Skeletal muscle satellite cell (primary cell): ENCODE measurements at regions not wholly inside any gene's neighbourhood (a gene's known extent, or its start where the extent isn't known, plus 50 kb on each side); places are given as distances from the start of the nearest gene placed in this dataset.
A peak's percentile ranks its signal among the peaks of the same experiment; 100 is the strongest.

Source experiments
- H3K27me3 ChIP-seq: 2 replicates; pipeline ENCODE4 v1.7.0; 2013; ENCODE audit warnings: low read length; ENCODE audit not compliant: control insufficient read depth, insufficient read depth
- H3K36me3 ChIP-seq: 2 replicates; pipeline ENCODE4 v1.7.0; 2013; ENCODE audit warnings: mild to moderate bottlenecking, control low read depth, low read length; ENCODE audit not compliant: insufficient read depth
- H3K4me1 ChIP-seq: 2 replicates; pipeline ENCODE4 v1.7.0; 2013; ENCODE audit warnings: low read length; ENCODE audit not compliant: control insufficient read depth, insufficient read depth
- H3K4me2 ChIP-seq: 2 replicates; pipeline ENCODE4 v1.7.0; 2013; ENCODE audit warnings: mild to moderate bottlenecking, low read length
- H3K4me3 ChIP-seq: 2 replicates; pipeline ENCODE4 v1.7.0; 2013; ENCODE audit warnings: low read length
- H3K9ac ChIP-seq: 2 replicates; pipeline ENCODE4 v1.7.0; 2013; ENCODE audit warnings: mild to moderate bottlenecking, low read depth, low read length, moderate library complexity
- H3K9me3 ChIP-seq: replicated peaks from 2 replicates; pipeline ENCODE4 v1.7.0; 2013; ENCODE audit warnings: mild to moderate bottlenecking, control low read depth, low read length

DNA sequence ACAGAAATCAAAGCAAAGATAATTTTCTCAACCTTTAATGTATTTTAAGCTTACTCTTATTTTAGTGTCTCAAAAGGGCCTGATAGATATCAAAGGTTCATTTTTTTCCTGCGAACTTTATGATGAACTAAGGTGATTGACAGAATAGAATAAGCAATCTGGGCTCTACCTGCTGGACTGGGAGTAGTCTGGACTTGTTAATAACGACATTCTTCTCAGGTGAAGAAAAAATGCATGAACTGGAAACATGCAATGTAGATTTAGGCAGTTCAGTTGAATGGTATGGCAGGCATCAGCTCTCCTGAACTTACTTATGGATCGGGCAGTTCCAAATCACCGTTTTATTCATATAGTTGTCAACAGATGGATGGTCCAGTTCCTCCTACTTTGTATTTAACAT, 189.7 kb upstream of the ZBTB20 start:
- Histone ChIP-seq H3K4me2 (no peak overlapping the region), H3K27me3 (no peaks in the 10 kb centered on the region), H3K4me1 (peaks cover 8% of the 10 kb centered on the region), H3K4me3 (no peak overlapping the region), H3K9ac (no peak overlapping the region), H3K36me3 (no peaks in the 10 kb centered on the region), H3K9me3 (no peaks in the 10 kb centered on the region)

DNA sequence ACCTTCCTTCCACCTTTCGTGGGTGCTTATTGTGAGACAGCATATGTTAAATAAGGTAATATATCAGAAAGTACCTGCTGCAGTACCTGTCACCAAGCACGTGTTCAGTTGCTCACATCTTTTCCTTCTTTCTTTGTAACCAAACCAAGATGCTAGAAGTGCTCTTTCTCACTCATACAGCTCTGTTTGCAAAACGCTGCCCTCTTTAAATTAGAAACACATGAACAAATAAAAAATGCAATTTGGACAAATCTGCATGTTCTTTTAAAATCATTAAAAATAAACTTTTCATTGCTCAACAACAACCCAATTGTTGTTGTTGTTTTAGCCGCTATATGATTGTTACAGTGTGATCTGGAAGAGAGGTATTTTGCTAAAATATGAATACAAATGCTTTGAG, 193.5 kb upstream of the ZBTB20 start:
- Histone ChIP-seq H3K9ac (no peak overlapping the region), H3K27me3 (no peaks in the 10 kb centered on the region), H3K4me1 (peaks cover 8% of the 10 kb centered on the region)

DNA sequence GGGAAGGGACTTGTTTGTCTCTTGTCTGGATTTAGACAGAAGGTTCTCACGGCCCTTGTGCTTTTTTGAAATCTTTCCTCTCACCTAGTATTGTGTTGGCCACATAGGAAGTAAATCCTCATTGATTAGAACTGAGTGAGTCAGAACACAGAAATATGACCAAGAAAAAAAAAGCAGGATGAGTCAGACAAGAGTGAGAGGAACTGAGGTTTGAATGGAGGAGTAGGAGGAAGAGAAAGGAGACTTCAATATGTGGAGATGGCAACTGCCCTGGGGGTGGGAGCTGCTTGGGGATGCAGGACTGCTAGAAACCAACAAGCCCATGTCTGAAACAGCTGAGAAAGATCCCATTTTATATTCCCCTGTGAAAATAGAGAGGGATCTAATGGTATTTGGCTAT, 194.1 kb upstream of the ZBTB20 start:
- H3K4me1 ChIP-seq = peaks cover 8% of the 10 kb centered on the region
- H3K9ac ChIP-seq = no peak overlapping the region
- no peaks in the 10 kb centered on the region for H3K27me3 ChIP-seq
- H3K36me3 ChIP-seq = no peaks in the 10 kb centered on the region
- H3K9me3 ChIP-seq = no peaks in the 10 kb centered on the region
- no peak overlapping the region for H3K4me3 ChIP-seq
- peak overlapping the region; percentile 25 for H3K4me2 ChIP-seq

More for the DNA sequence above, 193.5 kb upstream of the ZBTB20 start:
- no peaks in the 10 kb centered on the region for H3K9me3 ChIP-seq
- H3K4me2 ChIP-seq = no peak overlapping the region
- H3K4me3 ChIP-seq = no peak overlapping the region
- no peaks in the 10 kb centered on the region for H3K36me3 ChIP-seq

DNA sequence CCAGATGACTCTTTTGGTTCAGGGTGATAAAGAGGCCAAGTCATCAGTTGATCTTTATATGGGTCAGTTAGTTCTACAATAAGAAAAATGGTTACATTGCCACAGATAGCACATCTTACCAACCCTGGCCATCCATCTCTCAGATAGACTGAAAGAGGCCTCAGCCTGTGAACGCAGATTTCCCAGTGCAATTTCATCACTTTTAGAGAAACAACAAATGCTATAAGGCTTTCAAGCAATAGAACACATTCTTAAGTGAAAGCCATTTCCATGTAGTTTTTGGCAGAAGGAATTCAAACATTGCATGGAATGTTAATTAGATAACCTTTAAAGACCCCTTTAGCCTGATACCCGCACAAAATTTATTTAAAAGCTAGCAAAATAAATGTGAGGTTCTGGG, 200.6 kb upstream of the ZBTB20 start:
- Histone ChIP-seq H3K9me3 (no peaks in the 10 kb centered on the region), H3K27me3 (no peaks in the 10 kb centered on the region), H3K9ac (no peak overlapping the region), H3K36me3 (no peaks in the 10 kb centered on the region), H3K4me2 (no peak overlapping the region), H3K4me1 (peaks cover 6% of the 10 kb centered on the region), H3K4me3 (no peak overlapping the region)

DNA sequence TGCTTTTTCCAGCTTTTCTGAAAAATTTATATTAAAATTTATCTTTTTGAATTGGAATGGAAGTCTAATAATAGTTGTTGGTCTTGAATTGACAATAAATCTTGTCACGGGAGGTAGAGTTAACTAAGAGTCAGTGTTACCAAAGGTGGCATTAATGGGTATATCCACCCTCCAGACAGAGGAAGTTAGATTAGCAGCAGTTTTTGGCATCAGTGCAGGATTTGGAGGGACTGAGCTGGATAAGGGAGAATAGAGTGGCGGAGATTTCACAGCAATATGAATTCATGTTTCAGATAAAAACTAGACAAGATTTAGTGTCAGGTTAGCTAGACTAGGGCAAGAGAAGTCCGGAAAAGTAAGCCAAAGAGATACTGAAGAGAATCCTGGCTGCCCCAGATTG, 201.3 kb upstream of the ZBTB20 start:
- Histone ChIP-seq H3K36me3 (no peaks in the 10 kb centered on the region), H3K27me3 (no peaks in the 10 kb centered on the region), H3K4me2 (no peak overlapping the region), H3K4me3 (no peak overlapping the region), H3K9ac (no peak overlapping the region), H3K4me1 (peaks cover 6% of the 10 kb centered on the region), H3K9me3 (no peaks in the 10 kb centered on the region)

DNA sequence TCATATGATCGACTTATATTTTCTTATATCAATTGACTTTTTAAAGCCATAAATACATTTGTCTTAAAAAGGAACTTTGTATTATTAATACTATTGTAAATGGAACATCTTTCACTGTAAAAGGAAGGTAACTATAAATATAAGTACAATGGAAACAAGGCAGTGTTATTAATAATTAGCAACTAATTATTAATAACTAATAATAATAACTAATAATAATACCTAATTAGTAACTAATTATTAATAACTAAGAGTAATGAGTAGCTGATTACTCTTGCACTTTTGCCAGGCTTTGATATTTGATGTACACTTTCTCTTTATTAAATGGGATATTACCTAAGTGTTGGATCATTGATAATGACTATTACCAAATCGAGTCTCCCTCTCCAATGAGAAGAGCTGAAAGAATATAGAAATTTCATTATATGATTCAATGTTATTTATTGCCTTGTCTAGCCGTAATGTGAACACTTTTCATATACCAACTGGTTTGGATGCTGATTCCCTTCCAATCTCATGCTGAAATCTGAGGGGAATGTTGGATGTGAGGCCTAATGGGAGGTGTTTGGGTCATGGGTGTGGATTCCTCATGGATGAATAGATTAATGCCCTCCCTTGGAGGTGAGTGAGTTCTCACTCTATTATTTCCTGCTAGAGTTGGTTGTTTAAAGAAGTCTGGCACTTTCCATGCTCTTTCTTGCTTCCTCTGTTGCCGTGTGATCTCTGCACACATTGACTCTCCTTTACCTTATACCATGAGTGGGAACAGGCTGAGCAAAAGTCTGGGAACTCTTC, 202.1 kb upstream of the ZBTB20 start:
- H3K4me3 ChIP-seq = no peak overlapping the region
- H3K27me3 ChIP-seq = no peaks in the 10 kb centered on the region
- no peak overlapping the region for H3K4me2 ChIP-seq
- peaks cover 6% of the 10 kb centered on the region for H3K4me1 ChIP-seq
- H3K9me3 ChIP-seq = no peaks in the 10 kb centered on the region
- H3K9ac ChIP-seq = no peak overlapping the region
- no peaks in the 10 kb centered on the region for H3K36me3 ChIP-seq

DNA sequence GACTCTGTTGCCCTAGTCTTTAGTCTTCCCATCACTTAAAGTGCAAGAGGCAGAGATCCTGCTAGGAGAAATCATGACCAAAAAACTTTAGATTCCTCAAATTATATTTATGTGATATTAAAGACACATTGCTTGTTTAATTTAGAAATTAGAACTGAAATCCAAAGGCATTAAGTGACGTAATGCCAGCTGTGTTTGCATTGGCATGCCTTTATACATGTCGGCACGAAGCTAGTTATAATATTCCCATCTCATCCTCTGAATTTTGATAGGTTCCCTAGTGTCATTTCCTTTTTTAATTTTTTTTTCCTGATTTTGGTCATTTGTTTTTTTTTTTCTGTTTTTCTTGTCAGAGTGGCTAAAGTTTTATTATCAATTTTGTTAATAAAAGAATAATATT, 203.5 kb upstream of the ZBTB20 start:
- no peaks in the 10 kb centered on the region for H3K9me3 ChIP-seq

DNA sequence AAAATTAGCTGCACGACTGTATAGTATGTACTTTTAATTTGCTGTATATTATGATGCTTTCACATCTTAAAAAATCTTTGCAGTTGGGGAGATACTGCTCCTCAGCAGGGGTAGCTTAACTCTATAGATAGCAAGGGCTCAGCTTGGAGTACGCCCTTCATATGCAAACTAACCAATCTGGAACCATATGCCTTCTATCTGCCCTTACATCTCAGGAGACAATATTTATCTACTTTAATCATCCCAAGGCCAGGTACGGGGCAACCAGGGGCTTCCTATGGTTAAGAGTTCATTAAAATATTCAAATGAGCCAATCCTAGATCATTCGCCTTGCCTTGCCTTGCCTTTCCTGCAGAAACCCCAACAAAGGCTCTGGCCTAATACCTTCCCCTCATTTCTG, 204.1 kb upstream of the ZBTB20 start:
- peaks cover 6% of the 10 kb centered on the region for H3K4me1 ChIP-seq
- no peaks in the 10 kb centered on the region for H3K27me3 ChIP-seq
- H3K36me3 ChIP-seq = no peaks in the 10 kb centered on the region
- H3K4me2 ChIP-seq = no peak overlapping the region
- H3K9ac ChIP-seq = no peak overlapping the region
- no peaks in the 10 kb centered on the region for H3K9me3 ChIP-seq
- no peak overlapping the region for H3K4me3 ChIP-seq

More for the DNA sequence above, 203.5 kb upstream of the ZBTB20 start:
- no peak overlapping the region for H3K9ac ChIP-seq
- H3K4me2 ChIP-seq = no peak overlapping the region
- peaks cover 6% of the 10 kb centered on the region for H3K4me1 ChIP-seq
- H3K4me3 ChIP-seq = no peak overlapping the region
- no peaks in the 10 kb centered on the region for H3K27me3 ChIP-seq
- no peaks in the 10 kb centered on the region for H3K36me3 ChIP-seq

DNA sequence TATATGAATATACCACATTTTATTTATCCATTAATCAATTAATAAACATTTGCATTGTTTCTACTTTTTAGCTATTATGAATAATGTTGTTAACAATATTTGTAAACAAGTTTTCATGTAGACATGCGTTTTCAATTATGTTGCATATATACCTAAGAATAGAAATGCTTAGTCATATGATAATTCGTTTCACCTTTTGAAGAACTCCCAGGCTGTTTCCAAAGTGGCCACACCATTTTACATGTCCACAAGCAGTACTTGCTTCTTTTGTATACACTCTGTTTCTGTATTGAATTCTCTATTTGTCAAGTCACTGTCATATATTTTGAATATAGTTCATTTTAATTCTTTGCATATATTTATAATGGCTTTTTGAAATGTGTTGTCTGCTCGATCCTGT, 206.9 kb upstream of the ZBTB20 start:
- Histone ChIP-seq H3K27me3 (no peaks in the 10 kb centered on the region), H3K36me3 (no peaks in the 10 kb centered on the region), H3K4me2 (no peak overlapping the region), H3K4me1 (peaks cover 6% of the 10 kb centered on the region), H3K4me3 (no peak overlapping the region), H3K9ac (no peak overlapping the region), H3K9me3 (no peaks in the 10 kb centered on the region)

DNA sequence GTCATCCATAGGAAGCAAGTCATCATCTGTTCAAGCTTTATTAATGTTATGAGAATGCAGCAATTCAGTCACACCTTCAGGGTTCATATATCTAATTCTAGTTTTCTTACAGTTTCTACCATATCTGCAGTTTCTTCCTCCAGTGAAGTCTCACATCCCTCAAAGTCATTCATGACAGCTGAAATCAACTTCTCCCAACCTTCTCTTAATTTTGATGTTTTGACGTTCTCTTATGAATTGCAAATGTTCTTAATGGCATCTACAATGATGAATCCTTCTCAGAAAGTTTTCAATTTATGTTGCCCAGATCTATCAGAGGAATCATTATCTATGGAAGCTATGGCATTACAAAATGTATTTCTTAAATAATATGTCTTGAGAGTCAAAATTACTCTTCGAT, 210.4 kb upstream of the ZBTB20 start:
- Histone ChIP-seq H3K36me3 (no peaks in the 10 kb centered on the region), H3K27me3 (no peaks in the 10 kb centered on the region), H3K4me2 (no peak overlapping the region), H3K4me1 (peaks cover 4% of the 10 kb centered on the region), H3K4me3 (no peak overlapping the region), H3K9me3 (no peaks in the 10 kb centered on the region), H3K9ac (no peak overlapping the region)

DNA sequence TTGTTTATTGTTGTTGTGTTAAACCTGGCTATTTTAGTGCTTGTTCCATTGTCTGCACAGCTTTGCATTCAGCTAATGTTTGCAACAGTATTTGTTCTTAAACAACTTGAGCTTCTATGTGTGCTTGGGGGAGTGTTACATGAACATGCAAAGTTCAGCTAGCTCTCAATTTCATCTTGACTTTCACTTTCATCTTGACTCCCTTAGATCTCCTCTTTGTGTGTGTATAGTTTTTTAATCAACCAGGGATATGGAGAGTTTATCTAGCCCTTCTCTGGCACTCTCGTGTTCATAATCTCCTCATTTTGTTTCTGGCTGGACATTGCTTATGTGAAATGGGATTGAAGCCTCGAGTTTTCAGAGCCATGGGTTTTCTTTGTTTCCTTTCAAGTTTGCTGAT, 212.4 kb upstream of the ZBTB20 start:
- no peaks in the 10 kb centered on the region for H3K27me3 ChIP-seq
- H3K4me1 ChIP-seq = peaks cover 4% of the 10 kb centered on the region
- peak overlapping the region; percentile 61 for H3K4me2 ChIP-seq
- H3K36me3 ChIP-seq = no peaks in the 10 kb centered on the region
- no peaks in the 10 kb centered on the region for H3K9me3 ChIP-seq
- no peak overlapping the region for H3K9ac ChIP-seq
- peak overlapping the region; percentile 40 for H3K4me3 ChIP-seq

DNA sequence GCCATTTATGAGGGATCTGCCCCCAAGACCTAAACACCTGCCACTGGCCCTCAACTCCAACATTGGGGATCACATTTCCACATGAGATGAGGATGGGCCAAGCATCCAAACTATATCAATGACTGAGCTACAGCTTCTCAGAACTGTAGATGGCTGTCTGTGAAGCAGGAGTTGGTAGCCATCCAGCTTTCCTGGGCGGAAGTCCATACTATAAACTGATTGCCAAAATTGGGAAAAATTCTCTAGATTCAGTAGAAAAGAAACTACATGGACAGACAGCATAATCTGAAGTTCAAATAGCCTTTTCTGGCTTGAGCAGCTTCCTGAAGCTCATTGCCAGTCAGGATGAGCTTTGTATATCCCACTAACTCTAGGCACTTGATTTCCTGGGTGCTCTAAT, 214.7 kb upstream of the ZBTB20 start:
- Histone ChIP-seq H3K27me3 (no peaks in the 10 kb centered on the region), H3K9me3 (no peaks in the 10 kb centered on the region), H3K4me2 (no peak overlapping the region), H3K4me1 (peaks cover 4% of the 10 kb centered on the region), H3K4me3 (no peak overlapping the region), H3K9ac (no peak overlapping the region), H3K36me3 (no peaks in the 10 kb centered on the region)
